Neuron (in vitro differentiated cells): ENCODE measurements at regions not wholly inside any gene's neighbourhood (a gene's known extent, or its start where the extent isn't known, plus 50 kb on each side); places are given as distances from the start of the nearest gene placed in this dataset.

Experiments
- H2AFZ ChIP-seq: one replicate; pipeline ENCODE4 v1.6.1; 2013; ENCODE audit warnings: low read depth, mild to moderate bottlenecking, inconsistent platforms, low read length, moderate library complexity
- H3K27me3 ChIP-seq: one replicate; pipeline ENCODE4 v1.6.1; 2013; ENCODE audit warnings: low read length; ENCODE audit not compliant: insufficient read depth
- H3K36me3 ChIP-seq: one replicate; pipeline ENCODE4 v1.6.1; 2013; ENCODE audit warnings: low read length; ENCODE audit not compliant: insufficient read depth
- H3K4me1 ChIP-seq: one replicate; pipeline ENCODE4 v1.6.1; 2013; ENCODE audit warnings: low read length; ENCODE audit not compliant: insufficient read depth
- H3K4me3 ChIP-seq: 2 replicates; pipeline ENCODE4 v1.5.1; 2013; ENCODE audit warnings: mild to moderate bottlenecking, low read length, moderate library complexity
- H3K9me3 ChIP-seq: one replicate; pipeline ENCODE4 v1.6.1; 2013; ENCODE audit warnings: low read length

DNA sequence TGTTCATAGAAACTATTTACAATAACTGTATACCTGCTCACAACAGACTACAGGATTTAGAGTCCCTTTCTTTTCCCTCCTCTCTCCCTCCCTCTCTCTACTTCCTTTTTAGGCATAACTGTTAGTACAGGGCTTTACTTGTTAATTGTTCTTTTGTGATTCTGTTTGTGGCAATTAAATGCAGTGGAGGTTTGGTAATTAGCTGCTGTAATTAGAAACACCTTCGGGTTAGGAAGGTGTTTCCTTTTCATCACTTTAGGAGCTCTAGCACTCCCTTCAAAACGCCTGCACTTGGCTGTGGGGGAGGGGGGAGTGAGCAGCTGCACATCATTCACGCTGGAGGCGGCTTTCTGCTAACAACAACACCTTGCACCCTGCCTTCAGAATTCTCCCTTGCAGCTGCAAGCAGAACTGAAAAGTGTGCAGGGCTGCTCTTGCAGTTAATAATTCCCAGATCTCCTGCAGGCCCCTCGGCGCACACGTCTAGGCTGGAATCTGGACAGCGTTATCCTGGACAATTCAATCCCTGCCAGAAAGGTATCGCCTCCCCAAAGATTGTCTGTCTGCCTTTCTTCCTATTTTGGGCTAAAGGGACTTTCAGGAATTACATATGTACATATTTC is 242.6 kb upstream of the RGMA start:
- peaks cover 12% of the 10 kb centered on the region for H3K4me1 ChIP-seq
- H3K9me3 ChIP-seq = peaks cover 9% of the 10 kb centered on the region
- no peak overlapping the region for H3K4me3 ChIP-seq
- H3K36me3 ChIP-seq = peaks cover 15% of the 10 kb centered on the region
- no peaks in the 10 kb centered on the region for H3K27me3 ChIP-seq
- no peak overlapping the region for H2AFZ ChIP-seq

GRCh38 chr15:93330912-93331544 is 242.0 kb upstream of the RGMA start:
- H3K27me3 ChIP-seq = no peaks in the 10 kb centered on the region
- H3K9me3 ChIP-seq = peaks cover 9% of the 10 kb centered on the region
- H3K36me3 ChIP-seq = peaks cover 19% of the 10 kb centered on the region
- H2AFZ ChIP-seq = no peak overlapping the region
- H3K4me1 ChIP-seq = peaks cover 12% of the 10 kb centered on the region
- H3K4me3 ChIP-seq = no peak overlapping the region

DNA sequence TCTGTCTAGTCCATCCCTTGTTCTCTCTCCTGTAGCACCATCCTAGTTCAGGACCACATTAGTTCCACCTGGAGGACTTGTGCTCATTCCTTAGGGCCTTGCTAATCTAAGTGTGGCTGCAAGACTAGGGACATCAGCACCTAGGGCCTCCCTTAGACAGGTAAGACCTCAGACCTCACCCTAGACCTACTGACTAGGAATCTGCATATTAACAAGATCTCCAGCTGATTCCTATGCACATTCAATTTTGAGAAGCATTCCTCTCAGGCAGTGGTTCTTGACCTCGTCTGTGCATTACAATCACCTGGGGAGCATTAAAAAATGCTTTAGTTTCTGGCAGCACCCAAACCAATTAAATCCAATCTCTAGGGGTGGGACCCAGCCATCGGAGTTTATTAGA is 238.4 kb upstream of the RGMA start:
- Histone ChIP-seq H2AFZ (no peak overlapping the region), H3K27me3 (no peaks in the 10 kb centered on the region), H3K4me3 (no peak overlapping the region), H3K4me1 (peaks cover 12% of the 10 kb centered on the region), H3K36me3 (peaks cover 21% of the 10 kb centered on the region), H3K9me3 (peaks cover 7% of the 10 kb centered on the region)

DNA sequence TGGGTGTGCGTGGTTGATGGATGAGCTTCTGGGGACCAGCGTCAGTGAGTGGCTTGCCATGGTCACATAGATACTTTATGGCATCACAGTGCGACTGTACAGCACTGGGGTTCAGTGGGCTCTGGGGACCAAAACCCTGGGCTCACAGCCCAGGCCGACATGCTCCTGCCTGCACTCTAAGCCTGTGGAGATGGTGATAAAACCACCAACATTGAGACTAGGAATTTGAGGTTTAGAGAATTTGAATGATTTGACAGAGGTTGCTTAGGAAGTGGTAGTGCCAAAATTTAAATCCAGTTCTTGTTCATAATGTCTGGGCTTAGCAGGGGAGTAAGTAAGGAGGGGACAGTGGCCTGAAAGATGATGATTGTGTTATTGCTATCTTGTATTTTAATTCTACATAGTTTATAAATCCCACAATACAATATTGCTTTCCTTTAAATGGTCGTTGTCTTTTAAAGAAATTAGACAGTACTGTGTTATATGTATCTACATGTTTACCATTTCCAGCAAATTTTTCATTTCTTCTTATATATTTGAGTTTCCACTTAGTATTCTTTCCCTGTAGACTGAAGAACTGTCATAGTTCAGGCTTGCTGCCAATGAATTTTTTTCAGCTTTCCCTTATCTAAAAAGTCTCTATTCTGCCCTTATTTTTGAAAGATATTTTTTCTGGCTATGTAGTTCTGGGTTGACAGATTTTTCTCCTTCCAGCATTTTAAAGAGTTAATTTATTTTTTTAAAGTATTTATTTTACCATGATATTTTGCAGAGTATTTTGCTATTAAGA is 235.4 kb upstream of the RGMA start:
- Histone ChIP-seq H3K4me3 (no peak overlapping the region), H3K9me3 (peaks cover 7% of the 10 kb centered on the region), H3K36me3 (peaks cover 10% of the 10 kb centered on the region)

GRCh38 chr15:93321881-93322282 is 232.9 kb upstream of the RGMA start:
- Histone ChIP-seq H3K4me1 (no peaks in the 10 kb centered on the region), H3K27me3 (no peaks in the 10 kb centered on the region), H3K36me3 (peaks cover 18% of the 10 kb centered on the region), H2AFZ (no peak overlapping the region), H3K9me3 (peaks cover 14% of the 10 kb centered on the region), H3K4me3 (no peak overlapping the region)

More for the DNA sequence above, 235.4 kb upstream of the RGMA start:
- Histone ChIP-seq H3K27me3 (no peaks in the 10 kb centered on the region), H2AFZ (no peak overlapping the region), H3K4me1 (peaks cover 2% of the 10 kb centered on the region)

GRCh38 chr15:93319121-93319814 is 230.3 kb upstream of the RGMA start:
- H2AFZ ChIP-seq = no peak overlapping the region
- H3K4me1 ChIP-seq = peaks cover 6% of the 10 kb centered on the region
- peaks cover 14% of the 10 kb centered on the region for H3K36me3 ChIP-seq
- no peak overlapping the region for H3K4me3 ChIP-seq
- H3K27me3 ChIP-seq = no peaks in the 10 kb centered on the region
- peaks cover 17% of the 10 kb centered on the region for H3K9me3 ChIP-seq

GRCh38 chr15:93317772-93318171 is 228.8 kb upstream of the RGMA start:
- H3K36me3 ChIP-seq = peaks cover 12% of the 10 kb centered on the region
- no peak overlapping the region for H3K4me3 ChIP-seq
- no peaks in the 10 kb centered on the region for H3K27me3 ChIP-seq
- peaks cover 19% of the 10 kb centered on the region for H3K4me1 ChIP-seq
- no peak overlapping the region for H2AFZ ChIP-seq
- peaks cover 17% of the 10 kb centered on the region for H3K9me3 ChIP-seq

GRCh38 chr15:93314245-93314644 is 225.2 kb upstream of the RGMA start:
- H3K9me3 ChIP-seq = peaks cover 10% of the 10 kb centered on the region
- H3K36me3 ChIP-seq = peaks cover 8% of the 10 kb centered on the region
- peak overlapping the region; percentile 40 for H3K4me3 ChIP-seq

GRCh38 chr15:93312891-93313486 is 224.0 kb upstream of the RGMA start:
- Histone ChIP-seq H2AFZ (no peak overlapping the region), H3K27me3 (no peaks in the 10 kb centered on the region), H3K36me3 (peaks cover under 1% of the 10 kb centered on the region), H3K4me1 (peaks cover 36% of the 10 kb centered on the region), H3K4me3 (peak overlapping the region; percentile 40), H3K9me3 (peaks cover 6% of the 10 kb centered on the region)

More at GRCh38 chr15:93314245-93314644, 225.2 kb upstream of the RGMA start:
- H2AFZ ChIP-seq = no peak overlapping the region
- peaks cover 36% of the 10 kb centered on the region for H3K4me1 ChIP-seq
- no peaks in the 10 kb centered on the region for H3K27me3 ChIP-seq

DNA sequence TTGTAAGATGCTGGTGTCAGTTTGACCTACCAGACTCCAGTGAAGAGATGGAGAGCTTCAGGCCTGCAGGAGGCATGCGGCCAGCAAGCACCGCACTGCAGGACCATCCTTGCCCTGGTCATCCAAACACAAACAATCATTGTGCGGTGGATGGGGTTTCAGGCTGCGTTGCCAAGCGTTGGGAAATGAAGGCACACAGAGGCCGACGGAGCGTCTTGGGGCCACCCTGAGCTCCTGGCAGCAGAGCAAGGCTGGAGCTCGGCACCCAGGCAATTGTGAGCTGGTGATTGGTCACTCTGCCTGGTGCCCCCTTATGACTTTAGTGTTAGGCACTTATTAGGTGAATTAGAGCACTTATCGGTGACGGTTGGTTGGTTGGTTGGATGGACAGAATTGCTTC is 222.6 kb upstream of the RGMA start:
- Histone ChIP-seq H3K4me1 (peaks cover 36% of the 10 kb centered on the region), H3K36me3 (no peaks in the 10 kb centered on the region), H2AFZ (no peak overlapping the region), H3K4me3 (no peak overlapping the region), H3K27me3 (no peaks in the 10 kb centered on the region), H3K9me3 (peaks cover 3% of the 10 kb centered on the region)

- no peak overlapping the region for H3K4me3 ChIP-seq
- H2AFZ ChIP-seq = no peak overlapping the region
- no peaks in the 10 kb centered on the region for H3K9me3 ChIP-seq
- H3K27me3 ChIP-seq = no peaks in the 10 kb centered on the region
- no peaks in the 10 kb centered on the region for H3K36me3 ChIP-seq
- H3K4me1 ChIP-seq = peaks cover 20% of the 10 kb centered on the region
Observed at GRCh38 chr15:93308026-93308690, 219.1 kb upstream of the RGMA start.

GRCh38 chr15:93307513-93307912 is 218.5 kb upstream of the RGMA start:
- no peak overlapping the region for H2AFZ ChIP-seq
- no peaks in the 10 kb centered on the region for H3K9me3 ChIP-seq
- H3K27me3 ChIP-seq = no peaks in the 10 kb centered on the region
- no peak overlapping the region for H3K4me3 ChIP-seq
- H3K4me1 ChIP-seq = peaks cover 14% of the 10 kb centered on the region
- H3K36me3 ChIP-seq = no peaks in the 10 kb centered on the region
